ENCODE measurements at regions not wholly inside any gene's neighbourhood (a gene's known extent, or its start where the extent isn't known, plus 50 kb on each side); places are given as distances from the start of the nearest gene placed in this dataset.

GRCh38 chr3:19645093-19645492 lies 288.9 kb downstream of the EFHB start:
- ATAC-seq (ENCODE audit: insufficient read depth, low FRiP score) (no peak), DNase-seq (no peak)
- no peak for TF ChIP-seq CTCF (IDR thresholded peaks at IDR 0.05; ENCODE audit: control extremely low read depth, extremely low read depth)
- WGBS, 2 donors = 51 to 55% methylated on average over 2 of the region's 2 CpGs
- Histone ChIP-seq H3K4me3 (no peak overlapping the region), H3K36me3 (ENCODE audit: control insufficient read depth in 4 of 4, insufficient read depth in 4 of 4, low read length in 4 of 4) (no peaks in the 10 kb centered on the region), H3K27me3 (ENCODE audit: control insufficient read depth in 3 of 3, insufficient read depth in 3 of 3, low read length in 2 of 3) (no peaks in the 10 kb centered on the region), H3K4me1 (ENCODE audit: control insufficient read depth in 5 of 5, insufficient read depth in 5 of 5, low read length in 5 of 5) (no peaks in the 10 kb centered on the region), H3K9ac (ENCODE audit: insufficient read depth in 1 of 2, low read length in 2 of 2) (no peak overlapping the region), H3K27ac (ENCODE audit: low read depth in 1 of 2, low read length in 1 of 2) (no peak overlapping the region), H3K9me3 (ENCODE audit: control insufficient read depth in 4 of 4, insufficient read depth in 3 of 4, low read length in 3 of 4) (no peaks in the 10 kb centered on the region)

DNA sequence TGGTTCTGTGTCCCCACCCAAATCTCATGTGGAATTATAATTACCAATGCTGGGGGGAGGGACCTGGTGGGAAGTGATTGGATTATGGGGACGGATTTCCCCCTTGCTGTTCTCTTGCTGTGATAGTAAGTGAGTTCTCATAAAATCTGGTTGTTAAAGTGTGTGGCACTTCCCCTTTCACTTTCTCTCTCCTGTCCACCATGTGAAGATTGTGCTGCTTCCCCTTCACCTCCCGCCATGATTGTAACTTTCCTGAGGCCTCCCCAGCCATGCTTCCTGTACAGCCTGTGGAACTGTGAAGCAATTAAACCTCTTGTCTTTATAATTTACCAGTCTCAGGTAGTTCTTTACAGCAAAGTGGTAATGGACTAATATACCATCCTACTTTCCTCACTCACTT lies 289.6 kb downstream of the EFHB start:
- whole genome bisulfite sequencing, 2 donors = 46 to 53% methylated on average over 2 of the region's 2 CpGs
- ATAC-seq (ENCODE audit: insufficient read depth, low FRiP score) = no peak
- TF ChIP-seq CTCF (IDR thresholded peaks at IDR 0.05; ENCODE audit: control extremely low read depth, extremely low read depth) = no peak

DNA sequence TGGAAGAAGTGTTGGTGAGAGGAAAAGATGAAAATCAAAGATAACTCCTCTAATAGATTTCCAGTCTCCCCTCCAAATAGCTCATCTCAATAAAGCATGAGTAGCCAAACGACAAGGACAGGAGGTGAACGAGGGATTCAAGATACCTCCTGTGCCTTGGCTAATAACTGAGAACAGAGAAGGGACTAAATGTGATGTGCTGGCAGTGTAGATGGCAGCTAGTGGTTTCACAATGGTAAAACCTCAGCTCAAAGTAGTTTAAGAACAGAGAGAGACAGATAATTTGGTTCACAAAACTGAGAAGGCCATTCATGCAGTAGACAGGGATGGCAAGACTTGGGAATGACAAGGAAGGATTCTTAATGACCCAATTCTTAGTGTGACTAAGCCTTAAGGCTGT lies 292.6 kb downstream of the EFHB start:
- H3K27me3 ChIP-seq (ENCODE audit: control insufficient read depth in 3 of 3, insufficient read depth in 3 of 3, low read length in 2 of 3) = no peaks in the 10 kb centered on the region
- DNase-seq = no peak
- TF ChIP-seq CTCF (IDR thresholded peaks at IDR 0.05; ENCODE audit: control extremely low read depth, extremely low read depth) = no peak
- no peaks in the 10 kb centered on the region for H3K36me3 ChIP-seq (ENCODE audit: control insufficient read depth in 4 of 4, insufficient read depth in 4 of 4, low read length in 4 of 4)
- H3K27ac ChIP-seq (ENCODE audit: low read depth in 1 of 2, low read length in 1 of 2) = no peak overlapping the region
- no peak overlapping the region for H3K4me3 ChIP-seq
- no peak for ATAC-seq (ENCODE audit: insufficient read depth, low FRiP score)
- H3K9me3 ChIP-seq (ENCODE audit: control insufficient read depth in 4 of 4, insufficient read depth in 3 of 4, low read length in 3 of 4) = peaks cover 0 to 3% (median 0%) of the 10 kb centered on the region in 4 donors
- no peak overlapping the region for H3K9ac ChIP-seq (ENCODE audit: insufficient read depth in 1 of 2, low read length in 2 of 2)
- no peaks in the 10 kb centered on the region for H3K4me1 ChIP-seq (ENCODE audit: control insufficient read depth in 5 of 5, insufficient read depth in 5 of 5, low read length in 5 of 5)
- WGBS, 2 donors = 60 to 77% methylated on average over 2 of the region's 2 CpGs

More for the DNA sequence above, 289.6 kb downstream of the EFHB start:
- H3K4me1 ChIP-seq (ENCODE audit: control insufficient read depth in 5 of 5, insufficient read depth in 5 of 5, low read length in 5 of 5) = no peaks in the 10 kb centered on the region
- H3K9ac ChIP-seq (ENCODE audit: insufficient read depth in 1 of 2, low read length in 2 of 2) = no peak overlapping the region
- H3K9me3 ChIP-seq (ENCODE audit: control insufficient read depth in 4 of 4, insufficient read depth in 3 of 4, low read length in 3 of 4) = peaks cover 0 to 2% (median 0%) of the 10 kb centered on the region in 4 donors
- no peak overlapping the region for H3K4me3 ChIP-seq
- no peak for DNase-seq
- no peaks in the 10 kb centered on the region for H3K36me3 ChIP-seq (ENCODE audit: control insufficient read depth in 4 of 4, insufficient read depth in 4 of 4, low read length in 4 of 4)
- H3K27me3 ChIP-seq (ENCODE audit: control insufficient read depth in 3 of 3, insufficient read depth in 3 of 3, low read length in 2 of 3) = no peaks in the 10 kb centered on the region
- no peak overlapping the region for H3K27ac ChIP-seq (ENCODE audit: low read depth in 1 of 2, low read length in 1 of 2)

Data from lung (tissue), 11 donors.